HG02571 (cell line): ENCODE measurements at regions not wholly inside any gene's neighbourhood (a gene's known extent, or its start where the extent isn't known, plus 50 kb on each side); places are given as distances from the start of the nearest gene placed in this dataset.
"Not testable (repeated sequence)": the region's sequence is repeated elsewhere in the genome, so short reads cannot be mapped to it uniquely, and the experiment has no call there.

Experiments used
- ATAC-seq: cut with Tn5 transposase; IDR thresholded peaks from one replicate; pipeline ENCODE4 v1.9.1; 2021; ENCODE audit warnings: mild to moderate bottlenecking, moderate library complexity; ENCODE audit not compliant: unreplicated experiment

- no peak for ATAC-seq
These were observed 260.8 kb downstream of the SH3BP4 start for GRCh38 chr2:235212501-235213158.

GRCh38 chr2:235215248-235215647, 263.4 kb downstream of the SH3BP4 start:
- no peak for ATAC-seq

GRCh38 chr2:235216901-235217300, 265.1 kb downstream of the SH3BP4 start:
- ATAC-seq, result no peak

- no peak for ATAC-seq
These were observed 266.0 kb downstream of the SH3BP4 start for GRCh38 chr2:235217846-235218245.

- ATAC-seq, result no peak
These were observed 266.7 kb downstream of the SH3BP4 start for GRCh38 chr2:235218486-235218907.

- ATAC-seq, result no peak
These were observed 267.2 kb downstream of the SH3BP4 start for GRCh38 chr2:235219048-235219447.

GRCh38 chr2:235220331-235220730, 268.5 kb downstream of the SH3BP4 start:
- no peak for ATAC-seq

- ATAC-seq, result no peak
These were observed 270.8 kb upstream of the AGAP1 start for GRCh38 chr2:235223011-235223410.

GRCh38 chr2:235224410-235224809, 269.4 kb upstream of the AGAP1 start:
- ATAC-seq, result no peak

GRCh38 chr2:235225261-235225660, 268.6 kb upstream of the AGAP1 start:
- no peak for ATAC-seq

GRCh38 chr2:235227590-235227989, 266.3 kb upstream of the AGAP1 start:
- no peak for ATAC-seq

- not testable (repeated sequence) for ATAC-seq
These were observed 265.4 kb upstream of the AGAP1 start for GRCh38 chr2:235228422-235228821.

GRCh38 chr2:235229236-235229635, 264.6 kb upstream of the AGAP1 start:
- no peak for ATAC-seq

GRCh38 chr2:235230821-235231601, 262.8 kb upstream of the AGAP1 start:
- ATAC-seq, result no peak

- no peak for ATAC-seq
These were observed 261.1 kb upstream of the AGAP1 start for GRCh38 chr2:235232449-235233433.

- no peak for ATAC-seq
These were observed 259.1 kb upstream of the AGAP1 start for GRCh38 chr2:235234736-235235135.

- ATAC-seq, result no peak
These were observed 257.7 kb upstream of the AGAP1 start for GRCh38 chr2:235235977-235236767.

GRCh38 chr2:235238537-235238936, 255.3 kb upstream of the AGAP1 start:
- no peak for ATAC-seq

GRCh38 chr2:235240574-235240973, 253.3 kb upstream of the AGAP1 start:
- no peak for ATAC-seq
